H9 (cell line): ENCODE measurements at regions not wholly inside any gene's neighbourhood (a gene's known extent, or its start where the extent isn't known, plus 50 kb on each side); places are given as distances from the start of the nearest gene placed in this dataset.

Experiments
- DNase-seq: peaks from one replicate; pipeline ENCODE4 v3.0.0-alpha.2; 2017
- H2AFZ ChIP-seq: one replicate; pipeline ENCODE4 v1.6.1; 2013; ENCODE audit warnings: mild to moderate bottlenecking, low read length, control low read depth, moderate library complexity
- H2AK5ac ChIP-seq: 2 replicates; pipeline ENCODE4 v1.6.1; 2013; ENCODE audit warnings: low read length, control low read depth, mixed read lengths; ENCODE audit not compliant: insufficient read length
- H2BK120ac ChIP-seq: one replicate; pipeline ENCODE4 v1.6.1; 2013; ENCODE audit warnings: low read depth, mild to moderate bottlenecking, low read length, control low read depth, inconsistent platforms; ENCODE audit not compliant: poor library complexity, severe bottlenecking
- H2BK12ac ChIP-seq: 2 replicates; pipeline ENCODE4 v1.6.1; 2013; ENCODE audit warnings: low read length, control low read depth, mixed read lengths, low read depth; ENCODE audit not compliant: insufficient read length
- H2BK15ac ChIP-seq: 2 replicates; pipeline ENCODE4 v1.6.1; 2013; ENCODE audit warnings: low read depth, low read length, control low read depth
- H2BK20ac ChIP-seq: one replicate; pipeline ENCODE4 v1.6.1; 2013; ENCODE audit warnings: low read depth, mild to moderate bottlenecking, low read length, control low read depth, inconsistent platforms; ENCODE audit not compliant: poor library complexity, severe bottlenecking
- H2BK5ac ChIP-seq: 2 replicates; pipeline ENCODE4 v1.6.1; 2013; ENCODE audit warnings: low read length, control low read depth, mixed read lengths; ENCODE audit not compliant: insufficient read length
- H3K14ac ChIP-seq: 2 replicates; pipeline ENCODE4 v1.6.1; 2013; ENCODE audit warnings: low read length, control low read depth; ENCODE audit not compliant: insufficient read depth
- H3K18ac ChIP-seq: 2 replicates; pipeline ENCODE4 v1.6.1; 2013; ENCODE audit warnings: low read depth, mild to moderate bottlenecking, mixed read lengths, low read length, control low read depth; ENCODE audit not compliant: insufficient read length
- H3K23ac ChIP-seq: 2 replicates; pipeline ENCODE4 v1.6.1; 2013; ENCODE audit warnings: low read length, control low read depth, mixed read lengths, low read depth; ENCODE audit not compliant: insufficient read length
- H3K23me2 ChIP-seq: 2 replicates; pipeline ENCODE4 v1.6.1; 2013; ENCODE audit warnings: low read depth, mild to moderate bottlenecking, mixed read lengths, low read length, control low read depth; ENCODE audit not compliant: insufficient read length, poor library complexity, severe bottlenecking
- H3K27ac ChIP-seq: 2 replicates; pipeline ENCODE4 v1.5.1; 2013; ENCODE audit warnings: low read length, control low read depth, mixed read lengths, low read depth; ENCODE audit not compliant: insufficient read length
- H3K27me3 ChIP-seq: 2 replicates; pipeline ENCODE4 v1.6.1; 2013; ENCODE audit warnings: low read length, control low read depth, inconsistent platforms; ENCODE audit not compliant: insufficient read depth
- H3K4ac ChIP-seq: 2 replicates; pipeline ENCODE4 v1.6.1; 2013; ENCODE audit warnings: low read depth, mild to moderate bottlenecking, control low read depth, inconsistent platforms, low read length, moderate library complexity
- H3K4me1 ChIP-seq: 2 replicates; pipeline ENCODE4 v1.6.1; 2013; ENCODE audit warnings: low read length, control low read depth, inconsistent platforms; ENCODE audit not compliant: insufficient read depth
- H3K4me2 ChIP-seq: 2 replicates; pipeline ENCODE4 v1.6.1; 2013; ENCODE audit warnings: low read length, control low read depth, mixed read lengths; ENCODE audit not compliant: insufficient read length, insufficient read depth
- H3K56ac ChIP-seq: 2 replicates; pipeline ENCODE4 v1.6.1; 2013; ENCODE audit warnings: low read depth, mild to moderate bottlenecking, mixed read lengths, low read length, control low read depth; ENCODE audit not compliant: insufficient read length
- H3K79me1 ChIP-seq: 2 replicates; pipeline ENCODE4 v1.6.1; 2013; ENCODE audit warnings: low read depth, mild to moderate bottlenecking, moderate library complexity, low read length, control low read depth, inconsistent platforms; ENCODE audit not compliant: insufficient read depth, poor library complexity, severe bottlenecking
- H3K79me2 ChIP-seq: 2 replicates; pipeline ENCODE4 v1.6.1; 2013; ENCODE audit warnings: low read length, control low read depth, inconsistent platforms; ENCODE audit not compliant: insufficient read depth
- H3K9ac ChIP-seq: 2 replicates; pipeline ENCODE4 v1.6.1; 2013; ENCODE audit warnings: low read length, control low read depth, mixed read lengths; ENCODE audit not compliant: insufficient read length; ENCODE audit errors: extremely low read depth
- H3K9me3 ChIP-seq: one replicate; pipeline ENCODE4 v1.6.1; 2013; ENCODE audit warnings: low read depth, low read length, inconsistent platforms; ENCODE audit not compliant: control insufficient read depth
- H3T11ph ChIP-seq: one replicate; pipeline ENCODE4 v1.6.1; 2013; ENCODE audit warnings: mild to moderate bottlenecking, low read length, control low read depth, inconsistent platforms
- H4K20me1 ChIP-seq: one replicate; pipeline ENCODE4 v1.6.1; 2013; ENCODE audit not compliant: control insufficient read depth, insufficient read length, insufficient read depth
- H4K5ac ChIP-seq: 2 replicates; pipeline ENCODE4 v1.6.1; 2013; ENCODE audit warnings: low read depth, mild to moderate bottlenecking, mixed read lengths, low read length, control low read depth; ENCODE audit not compliant: insufficient read length
- H4K8ac ChIP-seq: replicated peaks from 2 replicates; pipeline ENCODE4 v1.6.1; 2013; ENCODE audit warnings: low read length, control low read depth, mixed read lengths, low read depth; ENCODE audit not compliant: insufficient read length
- H4K91ac ChIP-seq: 2 replicates; pipeline ENCODE4 v1.6.1; 2013; ENCODE audit warnings: low read depth, mild to moderate bottlenecking, moderate library complexity, mixed read lengths, low read length, control low read depth; ENCODE audit not compliant: insufficient read length
- H3K27ac Mint-ChIP-seq, 3 experiments: 2 replicates in 2 of 3; 3 replicates in 1 of 3; pipeline ENCODE4 v1.8.0; 2020 to 2021; ENCODE audit warnings: mixed read lengths in 3 of 3, mild to moderate bottlenecking in 1 of 3, moderate library complexity in 1 of 3
- H3K27me3 Mint-ChIP-seq: 2 replicates; pipeline ENCODE4 v1.8.0; 2021; ENCODE audit warnings: low read depth, mild to moderate bottlenecking, moderate library complexity, mixed read lengths
- H3K36me3 Mint-ChIP-seq, 3 experiments: 2 replicates in 2 of 3; 3 replicates in 1 of 3; pipeline ENCODE4 v1.8.0; 2020 to 2021; ENCODE audit warnings: low read depth in 3 of 3, mixed read lengths in 3 of 3; ENCODE audit not compliant: insufficient read depth in 1 of 3
- H3K4me1 Mint-ChIP-seq, 2 experiments: 2 replicates each; pipeline ENCODE4 v1.8.0; 2020; ENCODE audit warnings: mixed read lengths in 2 of 2
- H3K4me3 Mint-ChIP-seq, 2 experiments: 2 replicates in 1 of 2; 3 replicates in 1 of 2; pipeline ENCODE4 v1.8.0; 2020 to 2021; ENCODE audit warnings: mild to moderate bottlenecking in 2 of 2, mixed read lengths in 2 of 2, moderate library complexity in 1 of 2
- H3K9me3 Mint-ChIP-seq, 2 experiments: 2 replicates in 1 of 2; 3 replicates in 1 of 2; pipeline ENCODE4 v1.8.0; 2020; ENCODE audit warnings: mild to moderate bottlenecking in 2 of 2, mixed read lengths in 2 of 2, moderate library complexity in 1 of 2
- CTCF ChIP-seq: fragments of 200-600 bp; sonication (generic); conservative IDR thresholded peaks from 3 replicates; pipeline ENCODE4 v1.8.0; 2021; ENCODE audit warnings: antibody characterized with exemption, mild to moderate bottlenecking
- WGBS: extraction: QIAGEN DNeasy Blood & Tissue Kit; methylation state at CpG from one replicate; pipeline ENCODE4 v1.1.7; 2013; ENCODE audit warnings: missing lambda C conversion rate, low lambda C conversion rate, mixed read lengths; ENCODE audit not compliant: insufficient read length; ENCODE audit errors: extremely low coverage; 5-methylcytosine and 5-hydroxymethylcytosine counted together

DNA sequence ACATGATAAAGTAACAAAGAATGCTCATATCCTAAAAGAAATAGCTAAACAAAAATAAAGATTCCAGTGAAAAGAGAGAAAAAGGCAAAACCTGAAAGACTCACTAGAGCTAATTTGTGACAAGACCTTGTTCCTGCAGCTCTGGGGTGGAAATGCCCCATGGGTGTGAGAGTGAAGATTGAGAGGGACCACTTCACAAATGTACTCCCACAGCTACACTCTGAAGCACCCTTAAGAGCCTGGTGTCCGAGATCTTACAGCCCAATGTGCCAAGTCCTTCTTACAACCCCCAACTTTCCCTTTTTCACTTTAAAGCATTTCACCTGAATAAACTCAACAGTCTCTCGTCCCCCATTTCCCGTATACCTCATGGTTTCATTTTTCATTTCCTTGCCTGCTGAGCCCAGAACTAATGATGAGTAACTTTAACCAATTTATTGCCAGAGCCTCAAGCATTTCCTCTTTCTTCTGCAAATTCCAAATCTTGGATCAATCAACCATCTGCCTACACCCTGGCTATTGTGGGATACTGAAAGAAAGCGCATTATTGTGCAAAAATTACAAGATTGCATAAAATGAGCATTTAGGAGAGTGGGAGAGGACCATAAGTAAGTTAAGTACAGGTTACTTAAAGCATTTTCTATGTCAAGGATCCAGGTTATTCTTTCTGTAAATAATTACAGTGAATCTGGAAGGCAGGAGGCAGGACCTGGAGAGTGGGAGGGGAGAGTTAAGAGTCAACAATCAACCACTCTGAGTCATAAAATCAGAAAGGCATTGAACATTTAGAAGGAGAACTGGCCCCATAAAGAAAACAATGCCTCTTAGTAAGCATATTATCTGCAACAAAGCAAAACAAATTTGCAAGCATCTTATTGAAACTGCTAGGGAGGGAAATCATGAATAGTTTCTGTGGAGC is 804.4 kb upstream of the CELF4 start:
- H3K27me3 Mint-ChIP-seq, result no peaks in the 10 kb centered on the region
- H3T11ph ChIP-seq, result no peak overlapping the region
- WGBS, result no CpG with 5 or more reads among the region's 4 CpGs

More for the DNA sequence above, 804.4 kb upstream of the CELF4 start:
- Mint-ChIP-seq H3K4me1 (peaks cover 16 to 18% of the 10 kb centered on the region in 2 experiments), H3K9me3 (no peaks in the 10 kb centered on the region), H3K36me3 (no peaks in the 10 kb centered on the region), H3K4me3 (no peak overlapping the region), H3K27ac (no peak overlapping the region; a peak in 1 of 7 replicates)
- Histone ChIP-seq H3K4me1 (peaks cover 5% of the 10 kb centered on the region; the same call in 1 of the 2 replicates), H3K4ac (no peak overlapping the region), H2BK120ac (no peak overlapping the region), H2AK5ac (no peak overlapping the region), H3K79me1 (no peaks in the 10 kb centered on the region), H3K14ac (peak overlapping the region; percentile 57; the same call in 1 of the 2 replicates), H4K5ac (no peak overlapping the region), H2BK20ac (no peak overlapping the region), H3K56ac (no peak overlapping the region), H3K4me2 (no peak overlapping the region), H2BK12ac (no peak overlapping the region), H3K79me2 (no peaks in the 10 kb centered on the region), H3K18ac (no peak overlapping the region), H4K20me1 (no peaks in the 10 kb centered on the region), H3K27me3 (no peaks in the 10 kb centered on the region), H4K91ac (no peak overlapping the region), H3K9ac (no peak overlapping the region), H3K23ac (no peak overlapping the region), H2AFZ (peak overlapping the region; percentile 22), H3K23me2 (no peaks in the 10 kb centered on the region), H3K9me3 (no peaks in the 10 kb centered on the region), H2BK5ac (no peak overlapping the region), H2BK15ac (no peak overlapping the region), H4K8ac (no peak overlapping the region), H3K27ac (no peak overlapping the region)
- DNase-seq, result no peak
- TF ChIP-seq CTCF, result no peak
